ENCODE measurements at regions not wholly inside any gene's neighbourhood (a gene's known extent, or its start where the extent isn't known, plus 50 kb on each side); places are given as distances from the start of the nearest gene placed in this dataset.

DNA sequence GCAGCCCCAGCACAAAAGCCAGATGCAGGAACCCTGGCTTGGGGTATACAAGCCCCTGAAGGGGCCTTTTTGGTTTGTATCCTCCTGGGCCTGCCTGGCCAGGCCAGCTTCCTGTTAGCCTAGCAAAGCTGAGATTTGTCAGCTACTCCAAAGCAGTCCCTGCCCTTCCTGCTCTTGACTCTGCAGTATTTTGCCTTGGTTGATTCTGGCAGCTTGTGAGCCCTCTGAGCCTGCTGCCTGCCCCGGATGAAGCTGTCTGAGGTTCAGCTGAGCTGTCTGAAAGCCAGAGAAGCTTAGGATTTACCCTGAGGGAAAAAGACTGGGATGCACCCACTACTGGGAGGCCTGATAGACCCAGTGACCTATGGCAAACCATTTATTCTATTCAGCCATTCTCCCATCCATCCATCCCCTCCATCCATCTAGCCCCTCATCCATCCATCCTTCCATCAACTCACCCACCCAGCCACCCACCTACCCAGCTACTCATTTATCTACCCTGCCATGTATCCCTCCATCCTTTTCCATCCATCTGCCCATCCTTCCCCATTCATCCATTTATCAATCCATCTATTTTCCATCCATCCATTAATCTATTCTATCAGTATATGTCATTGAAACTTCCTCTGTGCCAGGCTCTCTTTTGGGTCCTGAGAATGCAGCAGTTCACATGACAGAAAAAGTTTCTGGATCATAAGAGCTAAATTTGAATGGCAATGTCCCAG is 307.5 kb downstream of the DHX35 start:
- no peak for ATAC-seq (ENCODE audit: poor library complexity)
- no peak for TF ChIP-seq CTCF (IDR thresholded peaks at IDR 0.05)
- Histone ChIP-seq H3K4me3 (ENCODE audit: low read length) (no peak overlapping the region), H3K27ac (ENCODE audit: low read depth in 1 of 2, low read length in 2 of 2) (no peak overlapping the region), H3K36me3 (ENCODE audit: insufficient read depth, low read length) (no peaks in the 10 kb centered on the region), H3K27me3 (ENCODE audit: control insufficient read depth in 1 of 2, insufficient read depth in 2 of 2, low read length in 2 of 2) (no peaks in the 10 kb centered on the region), H3K4me1 (ENCODE audit: insufficient read depth, low read length) (no peaks in the 10 kb centered on the region), H3K9me3 (ENCODE audit: control insufficient read depth in 1 of 2, insufficient read depth in 1 of 2, low read length in 2 of 2) (no peaks in the 10 kb centered on the region)
- intact Hi-C loops (cut with DNase I, micrococcal nuclease), result loop anchor here in 1 of 2 experiments (2.0 kb wide), 1 partner anchor 1693 kb away; no protein-coding TSS in a partner anchor
- H3K4me3 Mint-ChIP-seq, result no peak overlapping the region
- ChIA-PET POLR2A (no interaction called here), CTCF (interaction anchor here (0.5 to 1.2 kb wide), 2 partner anchors 13 to 1694 kb away, joined by 3 read pairs; no protein-coding TSS in a partner anchor)
- H3K4me1 Mint-ChIP-seq (ENCODE audit: low read depth), result no peaks in the 10 kb centered on the region
- H3K36me3 Mint-ChIP-seq (ENCODE audit: low read depth), result no peaks in the 10 kb centered on the region
- H3K27me3 Mint-ChIP-seq, result no peaks in the 10 kb centered on the region
- H3K27ac Mint-ChIP-seq, result no peak overlapping the region
- DNase-seq, result no peak
- H3K9me3 Mint-ChIP-seq, result no peaks in the 10 kb centered on the region

GRCh38 chr20:39268981-39269461 is 306.9 kb downstream of the DHX35 start:
- H3K27me3 Mint-ChIP-seq, result no peaks in the 10 kb centered on the region
- Histone ChIP-seq H3K27ac (ENCODE audit: low read depth in 1 of 2, low read length in 2 of 2) (no peak overlapping the region), H3K4me3 (ENCODE audit: low read length) (no peak overlapping the region), H3K27me3 (ENCODE audit: control insufficient read depth in 1 of 2, insufficient read depth in 2 of 2, low read length in 2 of 2) (no peaks in the 10 kb centered on the region), H3K36me3 (ENCODE audit: insufficient read depth, low read length) (no peaks in the 10 kb centered on the region), H3K9me3 (ENCODE audit: control insufficient read depth in 1 of 2, insufficient read depth in 1 of 2, low read length in 2 of 2) (no peaks in the 10 kb centered on the region), H3K4me1 (ENCODE audit: insufficient read depth, low read length) (no peaks in the 10 kb centered on the region)
- ChIA-PET CTCF (interaction anchor here (0.5 to 1.2 kb wide), 2 partner anchors 12 to 1694 kb away, joined by 3 read pairs; no protein-coding TSS in a partner anchor), POLR2A (no interaction called here)
- H3K4me1 Mint-ChIP-seq (ENCODE audit: low read depth), result no peaks in the 10 kb centered on the region
- peak; percentile 21 for TF ChIP-seq CTCF (IDR thresholded peaks at IDR 0.05)
- H3K27ac Mint-ChIP-seq, result no peak overlapping the region
- no peak overlapping the region for H3K4me3 Mint-ChIP-seq
- intact Hi-C loops (cut with DNase I, micrococcal nuclease), result loop anchor here in 1 of 2 experiments (2.0 kb wide), 1 partner anchor 1694 kb away; no protein-coding TSS in a partner anchor
- DNase-seq (peak in 7 of 14 experiments; percentile 3 to 35 (median 17)), ATAC-seq (ENCODE audit: poor library complexity) (no peak)
- H3K36me3 Mint-ChIP-seq (ENCODE audit: low read depth), result no peaks in the 10 kb centered on the region
- no peaks in the 10 kb centered on the region for H3K9me3 Mint-ChIP-seq

DNA sequence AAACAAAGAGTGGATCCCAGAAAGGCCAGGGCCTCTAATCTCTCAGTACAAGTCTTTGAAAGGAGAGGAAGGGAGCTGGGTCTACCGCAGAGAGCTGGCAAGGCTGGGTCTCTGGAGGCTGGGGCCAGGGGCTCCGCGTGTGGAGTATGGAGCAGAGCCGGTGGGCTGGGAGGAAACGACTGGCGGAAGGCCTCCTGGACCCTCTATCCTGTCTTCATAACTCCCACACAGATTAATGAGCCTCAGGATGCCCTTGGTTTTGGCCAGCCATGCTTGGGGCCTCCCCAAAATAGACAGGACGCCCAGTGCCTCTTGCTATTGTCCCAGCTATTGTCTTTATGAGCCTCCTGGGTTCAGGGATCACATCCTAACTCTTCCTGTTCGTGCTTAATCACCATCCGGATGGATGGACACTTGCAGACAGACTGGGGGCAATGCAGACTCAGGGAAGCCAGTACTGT is 306.4 kb downstream of the DHX35 start:
- Histone ChIP-seq H3K27me3 (ENCODE audit: control insufficient read depth in 1 of 2, insufficient read depth in 2 of 2, low read length in 2 of 2) (no peaks in the 10 kb centered on the region), H3K27ac (ENCODE audit: low read depth in 1 of 2, low read length in 2 of 2) (no peak overlapping the region), H3K9me3 (ENCODE audit: control insufficient read depth in 1 of 2, insufficient read depth in 1 of 2, low read length in 2 of 2) (no peaks in the 10 kb centered on the region), H3K4me3 (ENCODE audit: low read length) (no peak overlapping the region), H3K4me1 (ENCODE audit: insufficient read depth, low read length) (no peaks in the 10 kb centered on the region), H3K36me3 (ENCODE audit: insufficient read depth, low read length) (no peaks in the 10 kb centered on the region)
- TF ChIP-seq CTCF (IDR thresholded peaks at IDR 0.05), result no peak
- intact Hi-C loops (cut with DNase I, micrococcal nuclease), result loop anchor here in 1 of 2 experiments (2.0 kb wide), 1 partner anchor 1694 kb away; no protein-coding TSS in a partner anchor
- CTCF ChIA-PET, result interaction anchor here (1.2 kb wide), 1 partner anchor 1695 kb away, joined by 3 read pairs; no protein-coding TSS in a partner anchor
- POLR2A ChIA-PET, result no interaction called here
- no peaks in the 10 kb centered on the region for H3K36me3 Mint-ChIP-seq (ENCODE audit: low read depth)
- no peak overlapping the region for H3K4me3 Mint-ChIP-seq
- no peaks in the 10 kb centered on the region for H3K4me1 Mint-ChIP-seq (ENCODE audit: low read depth)
- ATAC-seq (ENCODE audit: poor library complexity) (no peak), DNase-seq (no peak)
- H3K27ac Mint-ChIP-seq, result no peak overlapping the region
- H3K9me3 Mint-ChIP-seq, result no peaks in the 10 kb centered on the region
- H3K27me3 Mint-ChIP-seq, result no peaks in the 10 kb centered on the region
